A549 (cell line): ENCODE measurements at regions not wholly inside any gene's neighbourhood (a gene's known extent, or its start where the extent isn't known, plus 50 kb on each side); places are given as distances from the start of the nearest gene placed in this dataset.

Source experiments
- E2F6 ChIP-seq: IDR thresholded peaks from 2 replicates; pipeline ENCODE4 v1.6.1; 2012; ENCODE audit warnings: low read depth, borderline replicate concordance
- POLR2A ChIP-seq: IDR thresholded peaks from 2 replicates; pipeline ENCODE4 v1.6.1; 2012; ENCODE audit warnings: mild to moderate bottlenecking, low read length
- REST ChIP-seq: fragments of 200-600 bp; sonication (generic); IDR thresholded peaks from 2 replicates; pipeline ENCODE4 v1.6.1; 2016; ENCODE audit warnings: antibody characterized with exemption, mild to moderate bottlenecking, moderate library complexity
- TP53 ChIP-seq: fragments of 250-450 bp; sonication (Bioruptor Pico); IDR thresholded peaks from 2 replicates; pipeline ENCODE4 v1.5.0; 2021; ENCODE audit warnings: mild to moderate bottlenecking, moderate library complexity

GRCh38 chr13:74476788-74477187 is 342.6 kb upstream of the KLF12 start:
- TF ChIP-seq POLR2A (no peak), REST (no peak), E2F6 (no peak), TP53 (CRISPR knock-in tag) (no peak)
